Upper lobe of left lung (tissue), 6 donors: ENCODE measurements at regions not wholly inside any gene's neighbourhood (a gene's known extent, or its start where the extent isn't known, plus 50 kb on each side); places are given as distances from the start of the nearest gene placed in this dataset.
A peak's percentile ranks its signal among the peaks of the same experiment; 100 is the strongest.

Experiments used
- ATAC-seq, 2 donors: fragments of 200-7000 bp; cut with Tn5 transposase; one replicate each; pipeline ENCODE4 v1.9.1; 2022; ENCODE audit warnings: mild to moderate bottlenecking in 2 of 2, moderate library complexity in 2 of 2; ENCODE audit not compliant: low FRiP score in 2 of 2
- DNase-seq, 2 donors: peaks; one replicate each; pipeline ENCODE4 v3.0.0-alpha.2; 2019 to 2020
- H3K27ac ChIP-seq, 4 donors: fragments of 200-600 bp; sonication (generic); one replicate each; pipeline ENCODE4 v1.5.1; 2016 to 2019
- H3K27me3 ChIP-seq, 4 donors: fragments of 200-600 bp; sonication (generic); one replicate each; pipeline ENCODE4 v1.5.1; 2017 to 2019
- H3K36me3 ChIP-seq, 4 donors: fragments of 200-600 bp; sonication (generic); one replicate each; pipeline ENCODE4 v1.5.1; 2016 to 2019
- H3K4me1 ChIP-seq, 4 donors: fragments of 200-600 bp; sonication (generic); one replicate each; pipeline ENCODE4 v1.5.1; 2018 to 2019
- H3K4me3 ChIP-seq, 4 donors: fragments of 200-600 bp; sonication (generic); one replicate each; pipeline ENCODE4 v1.5.1; 2017 to 2019; ENCODE audit warnings: mild to moderate bottlenecking in 2 of 4, moderate library complexity in 1 of 4
- H3K9me3 ChIP-seq, 4 donors: fragments of 200-600 bp; sonication (generic); one replicate each; pipeline ENCODE4 v1.5.1; 2018 to 2019
- CTCF ChIP-seq, 6 experiments: fragments of 450-650 bp in 4 of 6; fragments of 200-600 bp in 2 of 6; sonication (generic) in 2 of 6; IDR thresholded peaks; one replicate each; pipeline ENCODE4 v1.5.1; 2016 to 2019; ENCODE audit warnings: antibody characterized with exemption in 6 of 6
- EP300 ChIP-seq, 4 donors: sonication (generic); formaldehyde crosslinking; IDR thresholded peaks; one replicate each; pipeline ENCODE4 v1.5.1; 2017; ENCODE audit warnings: antibody characterized with exemption in 4 of 4, control low read depth in 2 of 4
- POLR2A ChIP-seq, 4 donors: fragments of 450-650 bp; IDR thresholded peaks; one replicate each; pipeline ENCODE4 v1.5.1; 2016 to 2017; ENCODE audit warnings: antibody characterized with exemption in 4 of 4, mild to moderate bottlenecking in 2 of 4
- POLR2AphosphoS5 ChIP-seq, 2 donors: sonication (generic); formaldehyde crosslinking; IDR thresholded peaks; one replicate each; pipeline ENCODE4 v1.5.1; 2017; ENCODE audit warnings: antibody characterized with exemption in 2 of 2
- WGBS, 2 donors: methylation state at CpG; one replicate each; pipeline ENCODE4 v1.1.5; 2017 to 2018; 5-methylcytosine and 5-hydroxymethylcytosine counted together
- donor health status: DM: no; HTN: no; CAD: no; lungs with moderate emphysema.
- donor health status: DM: no; HTN: yes; CAD: no; lungs with severe emphysema.

- no peak for TF ChIP-seq CTCF (IDR thresholded peaks at IDR 0.05)
- TF ChIP-seq EP300 (IDR thresholded peaks at IDR 0.05) = no peak
- no peak for TF ChIP-seq POLR2A (IDR thresholded peaks at IDR 0.05)
- no peak for TF ChIP-seq POLR2AphosphoS5 (IDR thresholded peaks at IDR 0.05)
- Histone ChIP-seq H3K27ac (no peak overlapping the region), H3K4me1 (peaks cover 6 to 31% (median 11%) of the 10 kb centered on the region in 4 donors), H3K27me3 (no peaks in the 10 kb centered on the region), H3K36me3 (no peaks in the 10 kb centered on the region), H3K4me3 (no peak overlapping the region), H3K9me3 (no peaks in the 10 kb centered on the region)
- ATAC-seq (no peak), DNase-seq (no peak)
- 31 to 49% methylated on average over 11 to 12 of the region's 12 CpGs for WGBS, 2 donors
Measured at GRCh38 chr2:239815671-239816070, 209.5 kb downstream of the NDUFA10 start.

- peak overlapping the region in 2 of 4 donors; percentile 37 to 70 for H3K27ac ChIP-seq
- H3K36me3 ChIP-seq = no peaks in the 10 kb centered on the region
- TF ChIP-seq CTCF (IDR thresholded peaks at IDR 0.05) (no peak), EP300 (IDR thresholded peaks at IDR 0.05) (no peak), POLR2A (IDR thresholded peaks at IDR 0.05) (no peak), POLR2AphosphoS5 (IDR thresholded peaks at IDR 0.05) (no peak)
- H3K4me1 ChIP-seq = peaks cover 6 to 31% (median 11%) of the 10 kb centered on the region in 4 donors
- no peaks in the 10 kb centered on the region for H3K9me3 ChIP-seq
- DNase-seq (no peak), ATAC-seq (peak; percentile 6 to 72)
- WGBS, 2 donors = 66 to 74% methylated on average over 19 of the region's 19 CpGs
- H3K4me3 ChIP-seq = no peak overlapping the region
- H3K27me3 ChIP-seq = no peaks in the 10 kb centered on the region
Measured at GRCh38 chr2:239814861-239815601, 210.1 kb downstream of the NDUFA10 start.

- no peak overlapping the region for H3K4me3 ChIP-seq
- peaks cover 6 to 31% (median 11%) of the 10 kb centered on the region in 4 donors for H3K4me1 ChIP-seq
- H3K27me3 ChIP-seq = no peaks in the 10 kb centered on the region
- TF ChIP-seq POLR2AphosphoS5 (IDR thresholded peaks at IDR 0.05) (no peak), POLR2A (IDR thresholded peaks at IDR 0.05) (no peak), EP300 (IDR thresholded peaks at IDR 0.05) (no peak), CTCF (IDR thresholded peaks at IDR 0.05) (no peak)
- ATAC-seq (peak; percentile 64 to 69), DNase-seq (no peak)
- no peaks in the 10 kb centered on the region for H3K36me3 ChIP-seq
- peak overlapping the region; percentile 37 to 70 (median 56) for H3K27ac ChIP-seq
- H3K9me3 ChIP-seq = no peaks in the 10 kb centered on the region
- 57 to 65% methylated on average over 11 to 15 of the region's 15 CpGs for WGBS, 2 donors
Measured at GRCh38 chr2:239814116-239814860, 210.9 kb downstream of the NDUFA10 start.

GRCh38 chr2:239813261-239814115 is 211.7 kb downstream of the NDUFA10 start:
- H3K4me3 ChIP-seq = no peak overlapping the region
- ATAC-seq (peak in 1 of 2 donors; percentile 43), DNase-seq (peak in 1 of 2 donors; percentile 41)
- TF ChIP-seq POLR2AphosphoS5 (IDR thresholded peaks at IDR 0.05) (no peak), CTCF (IDR thresholded peaks at IDR 0.05) (no peak), EP300 (IDR thresholded peaks at IDR 0.05) (no peak), POLR2A (IDR thresholded peaks at IDR 0.05) (no peak)
- H3K9me3 ChIP-seq = no peaks in the 10 kb centered on the region
- WGBS, 2 donors = 75 to 81% methylated on average over 27 of the region's 27 CpGs
- no peaks in the 10 kb centered on the region for H3K36me3 ChIP-seq
- no peaks in the 10 kb centered on the region for H3K27me3 ChIP-seq
- peak overlapping the region; percentile 37 to 70 (median 56) for H3K27ac ChIP-seq
- H3K4me1 ChIP-seq = peaks cover 6 to 31% (median 11%) of the 10 kb centered on the region in 4 donors
